ENCODE measurements at regions not wholly inside any gene's neighbourhood (a gene's known extent, or its start where the extent isn't known, plus 50 kb on each side); places are given as distances from the start of the nearest gene placed in this dataset.

- ATAC-seq (ENCODE audit: insufficient read depth, low FRiP score), result no peak
- WGBS, 2 donors, result 67 to 77% methylated on average over 9 of the region's 9 CpGs
Measured at GRCh38 chr3:53994986-53995603, 103.4 kb upstream of the SELENOK start.

DNA sequence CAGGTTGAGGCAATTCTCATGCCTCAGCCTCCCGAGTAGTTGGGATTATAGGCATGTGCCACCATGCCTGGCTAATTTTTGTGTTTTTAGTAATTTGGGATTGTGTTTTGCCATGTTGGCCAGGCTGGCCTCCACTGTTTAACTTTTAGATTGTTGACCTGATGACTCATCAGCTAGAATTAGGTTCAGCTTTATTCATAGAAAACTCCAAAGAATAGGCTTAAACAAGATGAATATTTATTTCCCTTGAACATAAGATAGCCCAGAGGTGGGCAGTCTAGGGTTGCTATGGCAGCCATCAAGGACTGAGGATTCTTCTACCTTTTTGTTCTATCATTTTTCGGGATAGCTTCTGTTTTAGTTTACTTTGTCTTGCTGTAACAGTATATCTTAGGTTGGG lies 99.6 kb upstream of the SELENOK start:
- ATAC-seq (ENCODE audit: insufficient read depth, low FRiP score) (no peak), DNase-seq (no peak)
- Histone ChIP-seq H3K4me3 (no peak overlapping the region), H3K4me1 (ENCODE audit: control insufficient read depth in 5 of 5, insufficient read depth in 5 of 5, low read length in 5 of 5) (no peaks in the 10 kb centered on the region), H3K9ac (ENCODE audit: insufficient read depth in 1 of 2, low read length in 2 of 2) (no peak overlapping the region), H3K27ac (ENCODE audit: low read depth in 1 of 2, low read length in 1 of 2) (no peak overlapping the region), H3K9me3 (ENCODE audit: control insufficient read depth in 4 of 4, insufficient read depth in 3 of 4, low read length in 3 of 4) (no peaks in the 10 kb centered on the region), H3K27me3 (ENCODE audit: control insufficient read depth in 3 of 3, insufficient read depth in 3 of 3, low read length in 2 of 3) (no peaks in the 10 kb centered on the region), H3K36me3 (ENCODE audit: control insufficient read depth in 4 of 4, insufficient read depth in 4 of 4, low read length in 4 of 4) (no peaks in the 10 kb centered on the region)
- WGBS, 2 donors, result 88 to 89% methylated on average over 2 of the region's 2 CpGs
- TF ChIP-seq, protein P1, sequence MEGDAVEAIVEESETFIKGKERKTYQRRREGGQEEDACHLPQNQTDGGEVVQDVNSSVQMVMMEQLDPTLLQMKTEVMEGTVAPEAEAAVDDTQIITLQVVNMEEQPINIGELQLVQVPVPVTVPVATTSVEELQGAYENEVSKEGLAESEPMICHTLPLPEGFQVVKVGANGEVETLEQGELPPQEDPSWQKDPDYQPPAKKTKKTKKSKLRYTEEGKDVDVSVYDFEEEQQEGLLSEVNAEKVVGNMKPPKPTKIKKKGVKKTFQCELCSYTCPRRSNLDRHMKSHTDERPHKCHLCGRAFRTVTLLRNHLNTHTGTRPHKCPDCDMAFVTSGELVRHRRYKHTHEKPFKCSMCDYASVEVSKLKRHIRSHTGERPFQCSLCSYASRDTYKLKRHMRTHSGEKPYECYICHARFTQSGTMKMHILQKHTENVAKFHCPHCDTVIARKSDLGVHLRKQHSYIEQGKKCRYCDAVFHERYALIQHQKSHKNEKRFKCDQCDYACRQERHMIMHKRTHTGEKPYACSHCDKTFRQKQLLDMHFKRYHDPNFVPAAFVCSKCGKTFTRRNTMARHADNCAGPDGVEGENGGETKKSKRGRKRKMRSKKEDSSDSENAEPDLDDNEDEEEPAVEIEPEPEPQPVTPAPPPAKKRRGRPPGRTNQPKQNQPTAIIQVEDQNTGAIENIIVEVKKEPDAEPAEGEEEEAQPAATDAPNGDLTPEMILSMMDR (IDR thresholded peaks at IDR 0.05; ENCODE audit: control extremely low read depth, extremely low read depth), result no peak

More at GRCh38 chr3:53994986-53995603, 103.4 kb upstream of the SELENOK start:
- Histone ChIP-seq H3K9ac (ENCODE audit: insufficient read depth in 1 of 2, low read length in 2 of 2) (no peak overlapping the region), H3K4me1 (ENCODE audit: control insufficient read depth in 5 of 5, insufficient read depth in 5 of 5, low read length in 5 of 5) (no peaks in the 10 kb centered on the region), H3K36me3 (ENCODE audit: control insufficient read depth in 4 of 4, insufficient read depth in 4 of 4, low read length in 4 of 4) (no peaks in the 10 kb centered on the region), H3K4me3 (no peak overlapping the region), H3K27ac (ENCODE audit: low read depth in 1 of 2, low read length in 1 of 2) (no peak overlapping the region), H3K9me3 (ENCODE audit: control insufficient read depth in 4 of 4, insufficient read depth in 3 of 4, low read length in 3 of 4) (no peaks in the 10 kb centered on the region), H3K27me3 (ENCODE audit: control insufficient read depth in 3 of 3, insufficient read depth in 3 of 3, low read length in 2 of 3) (no peaks in the 10 kb centered on the region)
- TF ChIP-seq, protein P1 (IDR thresholded peaks at IDR 0.05; ENCODE audit: control extremely low read depth, extremely low read depth), result no peak
- no peak for DNase-seq

GRCh38 chr3:53989946-53990345 lies 98.3 kb upstream of the SELENOK start:
- Histone ChIP-seq H3K9me3 (ENCODE audit: control insufficient read depth in 4 of 4, insufficient read depth in 3 of 4, low read length in 3 of 4) (no peaks in the 10 kb centered on the region), H3K27me3 (ENCODE audit: control insufficient read depth in 3 of 3, insufficient read depth in 3 of 3, low read length in 2 of 3) (no peaks in the 10 kb centered on the region), H3K27ac (ENCODE audit: low read depth in 1 of 2, low read length in 1 of 2) (no peak overlapping the region), H3K4me3 (no peak overlapping the region), H3K36me3 (ENCODE audit: control insufficient read depth in 4 of 4, insufficient read depth in 4 of 4, low read length in 4 of 4) (no peaks in the 10 kb centered on the region), H3K9ac (ENCODE audit: insufficient read depth in 1 of 2, low read length in 2 of 2) (no peak overlapping the region), H3K4me1 (ENCODE audit: control insufficient read depth in 5 of 5, insufficient read depth in 5 of 5, low read length in 5 of 5) (no peaks in the 10 kb centered on the region)
- TF ChIP-seq, protein P1 (IDR thresholded peaks at IDR 0.05; ENCODE audit: control extremely low read depth, extremely low read depth), result no peak
- WGBS, 2 donors, result 84 to 87% methylated on average over 7 of the region's 7 CpGs
- ATAC-seq (ENCODE audit: insufficient read depth, low FRiP score) (no peak), DNase-seq (no peak)

- TF ChIP-seq, protein P1 (IDR thresholded peaks at IDR 0.05; ENCODE audit: control extremely low read depth, extremely low read depth), result no peak
- ATAC-seq (ENCODE audit: insufficient read depth, low FRiP score), result no peak
- Histone ChIP-seq H3K27me3 (ENCODE audit: control insufficient read depth in 3 of 3, insufficient read depth in 3 of 3, low read length in 2 of 3) (no peaks in the 10 kb centered on the region), H3K4me3 (no peak overlapping the region), H3K27ac (ENCODE audit: low read depth in 1 of 2, low read length in 1 of 2) (no peak overlapping the region), H3K9me3 (ENCODE audit: control insufficient read depth in 4 of 4, insufficient read depth in 3 of 4, low read length in 3 of 4) (no peaks in the 10 kb centered on the region), H3K4me1 (ENCODE audit: control insufficient read depth in 5 of 5, insufficient read depth in 5 of 5, low read length in 5 of 5) (no peaks in the 10 kb centered on the region), H3K36me3 (ENCODE audit: control insufficient read depth in 4 of 4, insufficient read depth in 4 of 4, low read length in 4 of 4) (no peaks in the 10 kb centered on the region), H3K9ac (ENCODE audit: insufficient read depth in 1 of 2, low read length in 2 of 2) (no peak overlapping the region)
- DNase-seq, result no peak
- 66 to 72% methylated on average over 4 of the region's 4 CpGs for WGBS, 2 donors
Measured at GRCh38 chr3:53989451-53989850, 97.8 kb upstream of the SELENOK start.
